Astrocyte of the cerebellum (primary cell): ENCODE measurements at regions not wholly inside any gene's neighbourhood (a gene's known extent, or its start where the extent isn't known, plus 50 kb on each side); places are given as distances from the start of the nearest gene placed in this dataset.
"Not testable (repeated sequence)": the region's sequence is repeated elsewhere in the genome, so short reads cannot be mapped to it uniquely, and the experiment has no call there.

ENCODE experiments used
- DNase-seq: peaks from one replicate; pipeline ENCODE4 v3.0.0-alpha.2; 2011; ENCODE audit warnings: low read depth
- H3K4me3 ChIP-seq: 2 replicates; pipeline ENCODE4 v1.5.1; 2011; ENCODE audit warnings: mild to moderate bottlenecking, low read depth, low read length, moderate library complexity
- CTCF ChIP-seq: IDR thresholded peaks from 2 replicates; pipeline ENCODE4 v1.5.1; 2012; ENCODE audit warnings: low read length, low read depth, moderate library complexity, mild to moderate bottlenecking; ENCODE audit errors: missing control alignments
- in situ Hi-C: cut with HindIII; loops from 2 replicates; pipeline ENCODE4 v1.10.0; 2017; ENCODE audit warnings: low sequenced_read_pairs

- DNase-seq, result no peak
- in situ Hi-C loops, result no loop called here
- no peak for TF ChIP-seq CTCF
Observed at GRCh38 chr3:87957575-87957974, 101.2 kb downstream of the CGGBP1 start.

GRCh38 chr3:87949879-87950208, 109.0 kb downstream of the CGGBP1 start:
- in situ Hi-C loops, result no loop called here
- H3K4me3 ChIP-seq, result no peak overlapping the region
- TF ChIP-seq CTCF, result no peak
- DNase-seq, result no peak

More at GRCh38 chr3:87957575-87957974, 101.2 kb downstream of the CGGBP1 start:
- H3K4me3 ChIP-seq, result no peak overlapping the region

GRCh38 chr3:87949189-87949878, 109.5 kb downstream of the CGGBP1 start:
- H3K4me3 ChIP-seq, result no peak overlapping the region
- DNase-seq, result no peak
- in situ Hi-C loops, result no loop called here
- no peak for TF ChIP-seq CTCF

- H3K4me3 ChIP-seq, DNase-seq, in situ Hi-C loops: not testable (repeated sequence)
Observed at GRCh38 chr3:87946007-87946406, 112.8 kb downstream of the CGGBP1 start.

GRCh38 chr3:87942256-87942655, 116.5 kb downstream of the CGGBP1 start:
- DNase-seq, H3K4me3 ChIP-seq, in situ Hi-C loops: not testable (repeated sequence)

GRCh38 chr3:87924485-87924884, 134.3 kb downstream of the CGGBP1 start:
- no peak for DNase-seq
- H3K4me3 ChIP-seq, result no peak overlapping the region
- no peak for TF ChIP-seq CTCF
- in situ Hi-C loops, result no loop called here

- TF ChIP-seq CTCF, result no peak
- in situ Hi-C loops, result no loop called here
- DNase-seq, result no peak
- no peak overlapping the region for H3K4me3 ChIP-seq
Observed at GRCh38 chr3:87920549-87920948, 138.3 kb downstream of the CGGBP1 start.

- no peak overlapping the region for H3K4me3 ChIP-seq
- TF ChIP-seq CTCF, result no peak
- in situ Hi-C loops, result no loop called here
- no peak for DNase-seq
Observed at GRCh38 chr3:87901141-87901540, 157.7 kb downstream of the CGGBP1 start.
